ENCODE measurements at regions not wholly inside any gene's neighbourhood (a gene's known extent, or its start where the extent isn't known, plus 50 kb on each side); places are given as distances from the start of the nearest gene placed in this dataset.
A peak's percentile ranks its signal among the peaks of the same experiment; 100 is the strongest.

DNA sequence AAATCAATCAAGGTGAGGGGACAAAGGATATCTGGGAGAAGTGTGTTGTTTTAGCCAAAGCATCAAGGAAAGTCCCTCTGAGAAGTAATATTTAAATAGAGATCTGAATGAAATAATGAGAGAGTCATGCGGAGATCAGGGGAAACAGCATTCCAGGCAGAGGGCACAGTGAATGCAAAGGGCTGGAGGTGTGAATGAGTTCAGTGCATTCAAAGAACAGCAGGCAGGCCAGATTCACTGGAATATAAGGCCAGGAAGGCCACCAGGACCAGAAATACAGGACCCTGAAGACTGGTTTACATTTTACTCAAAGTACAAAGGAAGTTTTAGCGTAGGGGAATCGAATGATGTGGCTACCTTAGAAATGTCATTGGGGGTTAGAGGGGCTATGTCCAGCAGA lies 436.2 kb upstream of the TMEM132C start:
- Histone ChIP-seq H3K23me2 (ENCODE audit: low read depth, low read length) (no peaks in the 10 kb centered on the region), H2BK5ac (ENCODE audit: low read depth, low read length) (no peak overlapping the region), H3K56ac (replicated peaks; ENCODE audit: insufficient read length, low read depth, low read length) (no peak overlapping the region), H2BK120ac (replicated peaks; ENCODE audit: low read depth, low read length) (no peak overlapping the region), H3K9ac (replicated peaks in 1 of 4; ENCODE audit: extremely low read depth in 1 of 4, low read depth in 3 of 4, low read length in 3 of 4) (no peak overlapping the region), H2BK12ac (ENCODE audit: low read depth, low read length) (no peak overlapping the region), H2AK5ac (ENCODE audit: low read depth, low read length) (no peak overlapping the region), H3K23ac (ENCODE audit: insufficient read length) (no peak overlapping the region), H2BK20ac (ENCODE audit: low read length) (no peak overlapping the region), H4K20me1 (replicated peaks in 1 of 2; ENCODE audit: control insufficient read depth in 1 of 2, insufficient read depth in 2 of 2, low read length in 2 of 2) (no peaks in the 10 kb centered on the region), H2BK15ac (ENCODE audit: low read length) (no peak overlapping the region), H3K4ac (replicated peaks; ENCODE audit: insufficient read length, low read depth, low read length) (no peak overlapping the region), H3K27ac (ENCODE audit: low read depth, low read length) (no peak overlapping the region), H3K18ac (ENCODE audit: extremely low read depth, low read length) (no peak overlapping the region), H3K4me2 (ENCODE audit: insufficient read depth in 1 of 2, low read depth in 2 of 2, low read length in 2 of 2) (no peak overlapping the region), H3K9me3 (ENCODE audit: insufficient read depth in 2 of 2, low read depth in 1 of 2, low read length in 1 of 2) (no peaks in the 10 kb centered on the region), H4K8ac (ENCODE audit: extremely low read depth, insufficient read depth, low read length) (no peak overlapping the region), H3K79me1 (ENCODE audit: low read depth, low read length) (no peaks in the 10 kb centered on the region), H4K91ac (replicated peaks; ENCODE audit: insufficient read length, low read length) (no peak overlapping the region), H3K79me2 (ENCODE audit: control insufficient read depth in 1 of 2, insufficient read depth in 2 of 2, low read length in 2 of 2) (no peaks in the 10 kb centered on the region), H3K14ac (ENCODE audit: insufficient read length) (no peak overlapping the region), H3K27me3 (replicated peaks in 1 of 4; ENCODE audit: control insufficient read depth in 3 of 4, extremely low read depth in 1 of 4, insufficient read depth in 3 of 4, low read length in 3 of 4) (no peaks in the 10 kb centered on the region), H3K4me3 (ENCODE audit: extremely low read depth in 1 of 4, insufficient read depth in 2 of 4, low read depth in 3 of 4, low read length in 4 of 4) (no peak overlapping the region), H3K4me1 (replicated peaks in 1 of 4; ENCODE audit: control insufficient read depth in 3 of 4, insufficient read depth in 4 of 4, low read length in 3 of 4) (no peaks in the 10 kb centered on the region), H2AFZ (ENCODE audit: low read length) (no peak overlapping the region), H4K5ac (ENCODE audit: insufficient read length, low read depth, low read length) (no peak overlapping the region), H3K36me3 (ENCODE audit: control insufficient read depth in 2 of 4, insufficient read depth in 4 of 4, low read length in 3 of 4) (no peaks in the 10 kb centered on the region)
- TF ChIP-seq TEAD4 (IDR thresholded peaks at IDR 0.05; ENCODE audit: low read depth, low read length) (peak; percentile 10; the same call in 1 of the 2 replicates), RFX5 (IDR thresholded peaks at IDR 0.05; ENCODE audit: borderline replicate concordance, low read depth, low read length) (no peak)
- 89% methylated on average over 3 of the region's 3 CpGs; no CpG with 5 or more reads in 1 of the 2 experiments for WGBS, 2 experiments (ENCODE audit: extremely low coverage in 1 of 2, insufficient coverage in 1 of 2, insufficient read length in 1 of 2, insufficient replicate concordance in 2 of 2, low coverage in 1 of 2, low lambda C conversion rate in 2 of 2, missing lambda C conversion rate in 1 of 2)
- ChIA-PET POLR2A (ENCODE audit: partially characterized antibody) (no interaction called here), CTCF (ENCODE audit: partially characterized antibody) (no interaction called here)
- no peak for FAIRE-seq
- DNase-seq (ENCODE audit: low read depth in 1 of 2, low spot score in 2 of 2), result no peak
